Lower lobe of right lung (tissue), 2 donors: ENCODE measurements at regions not wholly inside any gene's neighbourhood (a gene's known extent, or its start where the extent isn't known, plus 50 kb on each side); places are given as distances from the start of the nearest gene placed in this dataset.

ENCODE experiments used
- ATAC-seq, 2 donors: fragments of 200-7000 bp; cut with Tn5 transposase; one replicate each; pipeline ENCODE4 v1.9.1; 2020 to 2022; ENCODE audit warnings: mild to moderate bottlenecking in 2 of 2, moderate library complexity in 2 of 2
- DNase-seq: peaks from one replicate; pipeline ENCODE4 v3.0.0-alpha.2; 2020
- H3K27ac ChIP-seq: fragments of 200-600 bp; one replicate; pipeline ENCODE4 v1.8.0; 2022
- H3K27me3 ChIP-seq: fragments of 200-600 bp; one replicate; pipeline ENCODE4 v1.8.0; 2022; ENCODE audit warnings: low read depth
- H3K36me3 ChIP-seq: fragments of 200-600 bp; one replicate; pipeline ENCODE4 v1.8.0; 2022; ENCODE audit warnings: mild to moderate bottlenecking
- H3K4me1 ChIP-seq: fragments of 200-600 bp; one replicate; pipeline ENCODE4 v1.8.0; 2022
- H3K4me3 ChIP-seq: fragments of 200-600 bp; one replicate; pipeline ENCODE4 v1.8.0; 2022; ENCODE audit warnings: mild to moderate bottlenecking
- H3K9me3 ChIP-seq: fragments of 200-600 bp; one replicate; pipeline ENCODE4 v1.8.0; 2022
- intact Hi-C: fragments of 100-400 bp; cut with DNase I; formaldehyde crosslinking; loops from one replicate; pipeline ENCODE4 v1.11.0; 2022
- TF ChIP-seq, protein P1 (sequence below): fragments of 200-600 bp; IDR thresholded peaks from one replicate; pipeline ENCODE4 v1.8.0; 2022; ENCODE audit warnings: antibody characterized with exemption, mild to moderate bottlenecking
- donor health status: DM: no; HTN: yes; CAD: no; lungs with severe emphysema.

DNA sequence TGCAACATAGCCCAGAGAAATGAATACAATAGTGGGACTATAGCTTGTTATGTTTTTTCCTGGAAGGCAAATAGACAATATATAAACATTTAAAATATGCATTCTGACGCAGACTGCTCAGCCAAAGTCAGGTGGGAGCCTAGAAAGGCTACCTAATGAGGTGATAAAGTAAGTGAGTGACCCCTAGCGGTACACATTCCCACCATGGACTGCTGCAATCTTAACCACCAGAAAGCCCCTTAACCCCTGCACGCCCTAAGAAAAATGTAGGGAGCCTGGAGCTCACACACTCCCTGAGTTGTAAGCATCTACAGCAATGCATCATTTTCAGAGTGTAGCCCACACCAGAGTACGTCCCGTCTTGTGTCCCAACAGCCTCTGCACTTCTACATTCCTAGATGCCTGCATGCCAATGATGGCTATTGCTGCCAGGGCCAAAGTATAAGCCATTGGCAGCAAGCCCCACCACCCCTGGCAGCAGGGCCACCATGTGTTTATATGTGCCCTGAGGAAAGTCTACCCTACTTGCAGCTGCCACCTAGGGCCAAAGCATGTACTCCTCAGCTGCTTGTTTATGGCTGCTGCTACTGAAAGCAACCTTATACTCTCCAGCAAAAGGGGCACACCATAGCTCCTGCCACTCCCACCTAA lies 127.6 kb downstream of the KIF2B start:
- H3K4me1 ChIP-seq: no peaks in the 10 kb centered on the region
- no peaks in the 10 kb centered on the region for H3K27me3 ChIP-seq
- TF ChIP-seq, protein P1, sequence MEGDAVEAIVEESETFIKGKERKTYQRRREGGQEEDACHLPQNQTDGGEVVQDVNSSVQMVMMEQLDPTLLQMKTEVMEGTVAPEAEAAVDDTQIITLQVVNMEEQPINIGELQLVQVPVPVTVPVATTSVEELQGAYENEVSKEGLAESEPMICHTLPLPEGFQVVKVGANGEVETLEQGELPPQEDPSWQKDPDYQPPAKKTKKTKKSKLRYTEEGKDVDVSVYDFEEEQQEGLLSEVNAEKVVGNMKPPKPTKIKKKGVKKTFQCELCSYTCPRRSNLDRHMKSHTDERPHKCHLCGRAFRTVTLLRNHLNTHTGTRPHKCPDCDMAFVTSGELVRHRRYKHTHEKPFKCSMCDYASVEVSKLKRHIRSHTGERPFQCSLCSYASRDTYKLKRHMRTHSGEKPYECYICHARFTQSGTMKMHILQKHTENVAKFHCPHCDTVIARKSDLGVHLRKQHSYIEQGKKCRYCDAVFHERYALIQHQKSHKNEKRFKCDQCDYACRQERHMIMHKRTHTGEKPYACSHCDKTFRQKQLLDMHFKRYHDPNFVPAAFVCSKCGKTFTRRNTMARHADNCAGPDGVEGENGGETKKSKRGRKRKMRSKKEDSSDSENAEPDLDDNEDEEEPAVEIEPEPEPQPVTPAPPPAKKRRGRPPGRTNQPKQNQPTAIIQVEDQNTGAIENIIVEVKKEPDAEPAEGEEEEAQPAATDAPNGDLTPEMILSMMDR: no peak
- H3K36me3 ChIP-seq: no peaks in the 10 kb centered on the region
- intact Hi-C loops: no loop called here
- DNase-seq: no peak
- no peak for ATAC-seq
- H3K9me3 ChIP-seq: peaks cover 22% of the 10 kb centered on the region
- H3K27ac ChIP-seq: no peak overlapping the region
- H3K4me3 ChIP-seq: no peak overlapping the region

- no peak overlapping the region for H3K27ac ChIP-seq
- intact Hi-C loops: no loop called here
- DNase-seq (no peak), ATAC-seq (no peak)
- H3K36me3 ChIP-seq: no peaks in the 10 kb centered on the region
- no peaks in the 10 kb centered on the region for H3K4me1 ChIP-seq
- no peak overlapping the region for H3K4me3 ChIP-seq
- TF ChIP-seq, protein P1: no peak
- H3K27me3 ChIP-seq: no peaks in the 10 kb centered on the region
- peaks cover 27% of the 10 kb centered on the region for H3K9me3 ChIP-seq
Observed at GRCh38 chr17:53950858-53951250, 128.1 kb downstream of the KIF2B start.

- Histone ChIP-seq H3K27me3 (no peaks in the 10 kb centered on the region), H3K4me3 (no peak overlapping the region), H3K27ac (no peak overlapping the region), H3K4me1 (no peaks in the 10 kb centered on the region), H3K9me3 (no peaks in the 10 kb centered on the region), H3K36me3 (no peaks in the 10 kb centered on the region)
- intact Hi-C loops: no loop called here
- TF ChIP-seq, protein P1: no peak
- no peak for ATAC-seq
- no peak for DNase-seq
Observed at GRCh38 chr17:53971361-53971760, 148.6 kb downstream of the KIF2B start.

- H3K4me1 ChIP-seq: no peaks in the 10 kb centered on the region
- no peaks in the 10 kb centered on the region for H3K36me3 ChIP-seq
- no peak overlapping the region for H3K27ac ChIP-seq
- no peaks in the 10 kb centered on the region for H3K9me3 ChIP-seq
- intact Hi-C loops: no loop called here
- ATAC-seq (no peak), DNase-seq (no peak)
- TF ChIP-seq, protein P1: no peak
- H3K4me3 ChIP-seq: no peak overlapping the region
- no peaks in the 10 kb centered on the region for H3K27me3 ChIP-seq
Observed at GRCh38 chr17:53979991-53980390, 157.3 kb downstream of the KIF2B start.

DNA sequence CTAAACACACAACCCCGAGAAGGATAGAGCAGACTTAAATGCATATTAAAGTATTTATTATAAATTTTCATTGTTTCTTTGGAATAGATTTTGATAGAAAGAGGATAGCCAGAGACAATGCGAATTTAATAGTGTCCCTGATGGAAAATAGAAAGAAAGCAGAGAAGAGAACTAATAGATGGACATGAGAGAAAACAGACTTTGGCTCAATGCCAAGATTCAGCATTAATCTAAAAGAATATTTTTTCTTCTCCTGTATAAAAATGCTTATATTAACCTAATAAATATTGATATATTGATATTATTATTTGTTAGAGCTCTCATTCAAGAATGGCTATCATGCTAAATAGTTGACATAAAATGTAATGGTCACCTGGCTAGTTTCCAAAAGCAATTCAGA lies 173.4 kb downstream of the KIF2B start:
- Histone ChIP-seq H3K36me3 (no peaks in the 10 kb centered on the region), H3K27me3 (no peaks in the 10 kb centered on the region), H3K4me1 (no peaks in the 10 kb centered on the region), H3K9me3 (no peaks in the 10 kb centered on the region), H3K4me3 (no peak overlapping the region), H3K27ac (no peak overlapping the region)
- no peak for DNase-seq
- intact Hi-C loops: no loop called here
- ATAC-seq: no peak
- TF ChIP-seq, protein P1: no peak

GRCh38 chr17:53996890-53997289 lies 174.2 kb downstream of the KIF2B start:
- no peak overlapping the region for H3K4me3 ChIP-seq
- DNase-seq (no peak), ATAC-seq (no peak)
- no peak overlapping the region for H3K27ac ChIP-seq
- H3K9me3 ChIP-seq: no peaks in the 10 kb centered on the region
- intact Hi-C loops: no loop called here
- TF ChIP-seq, protein P1: no peak
- no peaks in the 10 kb centered on the region for H3K36me3 ChIP-seq
- H3K4me1 ChIP-seq: no peaks in the 10 kb centered on the region
- H3K27me3 ChIP-seq: no peaks in the 10 kb centered on the region
